Natural killer cell (primary cell): ENCODE measurements at regions not wholly inside any gene's neighbourhood (a gene's known extent, or its start where the extent isn't known, plus 50 kb on each side); places are given as distances from the start of the nearest gene placed in this dataset.
"Not testable (repeated sequence)": the region's sequence is repeated elsewhere in the genome, so short reads cannot be mapped to it uniquely, and the experiment has no call there.

ENCODE experiments used
- ATAC-seq, 3 donors: fragments of 150-1000 bp in 2 of 3; fragments of 200-7000 bp in 1 of 3; cut with Tn5 transposase; 1 replicate in 1 of 3; 2 replicates in 2 of 3; pipeline ENCODE4 v1.10.0; 2021; ENCODE audit warnings: mild to moderate bottlenecking in 2 of 3, moderate library complexity in 2 of 3
- DNase-seq, 2 donors: peaks; one replicate each; pipeline versions ENCODE4 v3.0.0 to v3.0.0-alpha.2; 2013 to 2021; ENCODE audit warnings: mixed read lengths in 1 of 2
- H3K27ac ChIP-seq: one replicate; pipeline ENCODE4 v1.5.1; 2013; ENCODE audit warnings: mild to moderate bottlenecking, low read length
- H3K27me3 ChIP-seq: one replicate; pipeline ENCODE4 v1.6.1; 2013; ENCODE audit warnings: low read length; ENCODE audit not compliant: control insufficient read depth, insufficient read depth
- H3K36me3 ChIP-seq: one replicate; pipeline ENCODE4 v1.6.1; 2013; ENCODE audit warnings: low read length; ENCODE audit not compliant: control insufficient read depth, insufficient read depth
- H3K4me1 ChIP-seq: one replicate; pipeline ENCODE4 v1.6.1; 2013; ENCODE audit warnings: low read length; ENCODE audit not compliant: control insufficient read depth, insufficient read depth
- H3K4me3 ChIP-seq: one replicate; pipeline ENCODE4 v1.5.1; 2013; ENCODE audit warnings: low read length
- H3K9me3 ChIP-seq: one replicate; pipeline ENCODE4 v1.6.1; 2013; ENCODE audit warnings: low read length; ENCODE audit not compliant: control insufficient read depth, insufficient read depth
- H3K27ac Mint-ChIP-seq, 2 donors: one replicate each; pipeline ENCODE4 v1.8.0; 2022; ENCODE audit warnings: mild to moderate bottlenecking in 2 of 2, mixed read lengths in 2 of 2, moderate library complexity in 1 of 2
- H3K27me3 Mint-ChIP-seq, 2 donors: one replicate each; pipeline ENCODE4 v1.8.0; 2022; ENCODE audit warnings: low read depth in 2 of 2, mixed read lengths in 2 of 2
- H3K36me3 Mint-ChIP-seq: one replicate; pipeline ENCODE4 v1.8.0; 2022; ENCODE audit warnings: mixed read lengths
- H3K4me1 Mint-ChIP-seq, 2 donors: one replicate each; pipeline ENCODE4 v1.8.0; 2022; ENCODE audit warnings: mixed read lengths in 2 of 2
- H3K4me3 Mint-ChIP-seq: one replicate; pipeline ENCODE4 v1.8.0; 2022; ENCODE audit warnings: mild to moderate bottlenecking, moderate library complexity, mixed read lengths
- H3K9me3 Mint-ChIP-seq, 2 donors: one replicate each; pipeline ENCODE4 v1.8.0; 2022; ENCODE audit warnings: mixed read lengths in 2 of 2
- WGBS: methylation state at CpG from one replicate; pipeline ENCODE4 v1.1.7; 2013; ENCODE audit warnings: missing lambda C conversion rate; ENCODE audit not compliant: insufficient coverage; 5-methylcytosine and 5-hydroxymethylcytosine counted together
- intact Hi-C: fragments of 100-400 bp; cut with micrococcal nuclease; formaldehyde crosslinking; loops from one replicate; pipeline ENCODE4 v1.14.2; 2022
- TF ChIP-seq, protein P1 (sequence below): fragments of 200-600 bp; IDR thresholded peaks from one replicate; pipeline ENCODE4 v1.8.0; 2022; ENCODE audit warnings: antibody characterized with exemption

GRCh38 chr17:71200597-71200996 is 920.2 kb upstream of the SOX9 start:
- Histone ChIP-seq H3K9me3 (no peaks in the 10 kb centered on the region), H3K36me3 (no peaks in the 10 kb centered on the region), H3K4me1 (no peaks in the 10 kb centered on the region), H3K27ac (no peak overlapping the region), H3K4me3 (no peak overlapping the region), H3K27me3 (no peaks in the 10 kb centered on the region)
- TF ChIP-seq, protein P1, sequence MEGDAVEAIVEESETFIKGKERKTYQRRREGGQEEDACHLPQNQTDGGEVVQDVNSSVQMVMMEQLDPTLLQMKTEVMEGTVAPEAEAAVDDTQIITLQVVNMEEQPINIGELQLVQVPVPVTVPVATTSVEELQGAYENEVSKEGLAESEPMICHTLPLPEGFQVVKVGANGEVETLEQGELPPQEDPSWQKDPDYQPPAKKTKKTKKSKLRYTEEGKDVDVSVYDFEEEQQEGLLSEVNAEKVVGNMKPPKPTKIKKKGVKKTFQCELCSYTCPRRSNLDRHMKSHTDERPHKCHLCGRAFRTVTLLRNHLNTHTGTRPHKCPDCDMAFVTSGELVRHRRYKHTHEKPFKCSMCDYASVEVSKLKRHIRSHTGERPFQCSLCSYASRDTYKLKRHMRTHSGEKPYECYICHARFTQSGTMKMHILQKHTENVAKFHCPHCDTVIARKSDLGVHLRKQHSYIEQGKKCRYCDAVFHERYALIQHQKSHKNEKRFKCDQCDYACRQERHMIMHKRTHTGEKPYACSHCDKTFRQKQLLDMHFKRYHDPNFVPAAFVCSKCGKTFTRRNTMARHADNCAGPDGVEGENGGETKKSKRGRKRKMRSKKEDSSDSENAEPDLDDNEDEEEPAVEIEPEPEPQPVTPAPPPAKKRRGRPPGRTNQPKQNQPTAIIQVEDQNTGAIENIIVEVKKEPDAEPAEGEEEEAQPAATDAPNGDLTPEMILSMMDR, result no peak
- peaks cover 15% of the 10 kb centered on the region for H3K36me3 Mint-ChIP-seq
- intact Hi-C loops, result no loop called here
- 60% methylated on average over 1 of the region's 1 CpG for WGBS
- H3K9me3 Mint-ChIP-seq, result peaks cover 4 to 14% of the 10 kb centered on the region in 2 donors
- no peak for ATAC-seq
- H3K4me1 Mint-ChIP-seq, result no peaks in the 10 kb centered on the region
- H3K27me3 Mint-ChIP-seq, result no peaks in the 10 kb centered on the region
- no peak overlapping the region for H3K27ac Mint-ChIP-seq
- no peak for DNase-seq
- no peak overlapping the region for H3K4me3 Mint-ChIP-seq

- Mint-ChIP-seq H3K9me3 (peaks cover 5 to 10% of the 10 kb centered on the region in 2 donors), H3K27ac (no peak overlapping the region)
- intact Hi-C loops, result no loop called here
Measured at GRCh38 chr17:71201639-71202038, 919.2 kb upstream of the SOX9 start.

GRCh38 chr17:71202449-71202848 is 918.4 kb upstream of the SOX9 start:
- DNase-seq (no peak), ATAC-seq (no peak)
- Mint-ChIP-seq H3K4me3 (no peak overlapping the region), H3K4me1 (no peaks in the 10 kb centered on the region), H3K36me3 (peaks cover 6% of the 10 kb centered on the region), H3K27ac (no peak overlapping the region), H3K9me3 (peaks cover 3 to 6% of the 10 kb centered on the region in 2 donors), H3K27me3 (no peaks in the 10 kb centered on the region)
- no peak overlapping the region for H3K4me3 ChIP-seq
- no peaks in the 10 kb centered on the region for H3K4me1 ChIP-seq
- no peaks in the 10 kb centered on the region for H3K9me3 ChIP-seq
- WGBS, result 100% methylated on average over 2 of the region's 2 CpGs
- intact Hi-C loops, result no loop called here
- TF ChIP-seq, protein P1, result no peak
- no peaks in the 10 kb centered on the region for H3K27me3 ChIP-seq
- H3K27ac ChIP-seq, result no peak overlapping the region
- no peaks in the 10 kb centered on the region for H3K36me3 ChIP-seq

More at GRCh38 chr17:71201639-71202038, 919.2 kb upstream of the SOX9 start:
- Mint-ChIP-seq H3K4me3 (no peak overlapping the region), H3K27me3 (no peaks in the 10 kb centered on the region), H3K4me1 (no peaks in the 10 kb centered on the region), H3K36me3 (peaks cover 12% of the 10 kb centered on the region)
- Histone ChIP-seq H3K27ac (no peak overlapping the region), H3K9me3 (no peaks in the 10 kb centered on the region), H3K27me3 (no peaks in the 10 kb centered on the region), H3K36me3 (no peaks in the 10 kb centered on the region), H3K4me1 (no peaks in the 10 kb centered on the region), H3K4me3 (no peak overlapping the region)
- no CpG with 5 or more reads among the region's 2 CpGs for WGBS
- TF ChIP-seq, protein P1, result no peak
- DNase-seq (no peak), ATAC-seq (no peak)

DNA sequence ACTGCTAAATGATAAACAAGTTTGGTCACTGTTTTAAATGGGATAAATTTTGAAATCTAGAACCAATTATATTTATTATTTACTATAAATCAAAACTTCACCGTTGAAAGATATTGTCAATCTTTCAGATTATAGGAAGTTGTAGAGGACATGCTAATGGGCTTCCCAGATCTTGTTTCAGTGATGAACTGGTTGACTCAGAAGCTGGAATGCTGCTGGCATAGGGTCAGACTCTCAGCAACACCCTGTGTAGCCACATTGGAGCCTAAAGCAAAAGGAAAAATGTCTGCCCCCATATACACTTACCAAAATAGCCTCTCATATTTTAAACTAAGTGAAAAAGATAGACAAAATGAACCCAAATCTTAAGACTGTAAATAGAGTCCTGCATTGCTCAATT is 916.9 kb upstream of the SOX9 start:
- no peaks in the 10 kb centered on the region for H3K4me1 ChIP-seq
- Mint-ChIP-seq H3K4me1 (no peaks in the 10 kb centered on the region), H3K27ac (no peak overlapping the region), H3K27me3 (no peaks in the 10 kb centered on the region), H3K9me3 (peaks cover 3 to 6% of the 10 kb centered on the region in 2 donors), H3K4me3 (no peak overlapping the region), H3K36me3 (peaks cover 5% of the 10 kb centered on the region)
- DNase-seq (no peak), ATAC-seq (no peak)
- no peak overlapping the region for H3K4me3 ChIP-seq
- intact Hi-C loops, result no loop called here
- no peaks in the 10 kb centered on the region for H3K36me3 ChIP-seq
- H3K27ac ChIP-seq, result no peak overlapping the region
- 80% methylated on average over 1 of the region's 1 CpG for WGBS
- no peaks in the 10 kb centered on the region for H3K27me3 ChIP-seq
- no peaks in the 10 kb centered on the region for H3K9me3 ChIP-seq
- TF ChIP-seq, protein P1, result no peak

DNA sequence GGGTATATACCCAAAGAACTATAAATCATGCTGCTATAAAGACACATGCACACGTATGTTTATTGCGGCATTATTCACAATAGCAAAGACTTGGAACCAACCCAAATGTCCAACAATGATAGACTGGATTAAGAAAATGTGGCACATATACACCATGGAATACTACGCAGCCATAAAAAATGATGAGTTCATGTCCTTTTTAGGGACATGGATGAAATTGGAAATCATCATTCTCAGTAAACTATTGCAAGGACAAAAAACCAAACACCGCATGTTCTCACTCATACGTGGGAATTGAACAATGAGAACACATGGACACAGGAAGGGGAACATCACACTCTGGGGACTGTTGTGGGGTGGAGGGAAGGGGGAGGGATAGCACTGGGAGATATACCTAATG is 914.9 kb upstream of the SOX9 start:
- H3K9me3 ChIP-seq, ATAC-seq, H3K4me1 Mint-ChIP-seq, H3K27ac Mint-ChIP-seq, H3K4me1 ChIP-seq, H3K27me3 ChIP-seq, H3K4me3 ChIP-seq, H3K4me3 Mint-ChIP-seq, H3K27ac ChIP-seq, intact Hi-C loops, H3K36me3 ChIP-seq, DNase-seq, H3K27me3 Mint-ChIP-seq, H3K36me3 Mint-ChIP-seq, H3K9me3 Mint-ChIP-seq: not testable (repeated sequence)
- WGBS, result no CpG with 5 or more reads among the region's 5 CpGs
